ENCODE measurements at regions not wholly inside any gene's neighbourhood (a gene's known extent, or its start where the extent isn't known, plus 50 kb on each side); places are given as distances from the start of the nearest gene placed in this dataset.

DNA sequence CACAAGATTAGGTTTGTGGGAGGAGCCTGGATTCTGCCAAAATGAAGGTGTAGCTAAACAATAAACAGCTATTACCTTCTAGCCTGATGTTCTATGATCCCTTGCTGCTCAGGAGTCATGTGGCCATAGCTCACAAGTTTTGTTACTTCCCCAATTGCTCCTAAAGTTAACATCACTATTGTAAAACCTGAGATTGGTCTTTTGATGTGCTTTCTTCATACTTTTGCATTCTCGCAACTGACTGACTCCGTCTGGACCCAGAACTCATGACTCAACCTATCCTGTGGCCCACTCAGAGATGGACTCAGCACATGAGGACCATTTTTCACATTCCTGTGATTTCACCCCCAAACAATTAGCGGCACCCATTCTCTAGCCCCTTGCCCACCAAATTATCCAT lies 69.1 kb downstream of the PTGS2 start (continued):
- no peak for TF ChIP-seq CTCF (IDR thresholded peaks at IDR 0.05 in 2 of 3, conservative IDR thresholded peaks at IDR 0.05 in 1 of 3; ENCODE audit: control insufficient read depth in 2 of 3, extremely low read depth in 1 of 3, insufficient read depth in 1 of 3, low read depth in 3 of 3, low read length in 3 of 3)

DNA sequence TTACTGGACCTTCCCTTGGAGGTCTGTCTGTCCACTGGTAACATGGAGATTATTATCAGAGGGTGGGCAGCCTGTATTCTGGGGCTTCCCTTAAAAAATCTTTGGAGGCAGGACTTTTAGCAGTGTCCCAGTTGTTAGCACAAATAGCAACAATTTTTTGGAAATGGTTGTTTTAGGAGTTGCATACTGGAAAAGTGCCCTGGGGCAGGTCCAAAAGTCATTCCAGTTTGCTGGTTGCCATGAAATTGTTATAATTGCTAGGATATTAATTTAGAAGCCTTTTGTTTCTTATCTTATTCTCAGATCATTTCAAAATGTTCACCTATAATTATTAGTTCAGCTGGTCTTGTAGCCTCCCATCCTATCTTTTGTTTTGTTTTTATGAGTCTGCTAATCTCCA lies 71.0 kb downstream of the PTGS2 start:
- H3K27me3 ChIP-seq (replicated peaks in 1 of 2; ENCODE audit: control insufficient read depth in 2 of 2, insufficient read depth in 2 of 2, low read length in 1 of 2): no peaks in the 10 kb centered on the region; a peak in 1 of 4 replicates
- H4K20me1 ChIP-seq (ENCODE audit: control insufficient read depth, insufficient read depth): no peaks in the 10 kb centered on the region
- no peaks in the 10 kb centered on the region for H3K9me3 ChIP-seq (replicated peaks; ENCODE audit: control insufficient read depth, insufficient read depth, low read length)
- no peak overlapping the region for H3K4me2 ChIP-seq (ENCODE audit: control insufficient read depth, insufficient read depth)
- ChIA-PET CTCF (interaction anchor here (0.9 to 1.1 kb wide), 2 partner anchors 9 to 308 kb away, joined by 3 read pairs; no protein-coding TSS in a partner anchor), SMC1A (ENCODE audit: uncharacterized antibody, unreplicated experiment) (interaction anchor here (0.6 to 0.7 kb wide), 2 partner anchors 10 to 164 kb away, joined by 3 read pairs; no protein-coding TSS in a partner anchor), POLR2A (no interaction called here), RAD21 (ENCODE audit: unreplicated experiment) (no interaction called here)
- no peak overlapping the region for H3K27ac ChIP-seq (ENCODE audit: control insufficient read depth, insufficient read depth)
- H3K79me2 ChIP-seq (ENCODE audit: control insufficient read depth, insufficient read depth, low read length): no peaks in the 10 kb centered on the region
- H3K4me1 ChIP-seq (ENCODE audit: control insufficient read depth, insufficient read depth, low read length): peaks cover under 1% of the 10 kb centered on the region; the same call in 1 of the 2 replicates
- FAIRE-seq (no peak), ATAC-seq (no peak), DNase-seq (ENCODE audit: low read depth, low spot score) (no peak)
- H2AFZ ChIP-seq (ENCODE audit: control insufficient read depth, low read depth, low read length): no peak overlapping the region
- H3K36me3 ChIP-seq (ENCODE audit: control insufficient read depth in 2 of 2, insufficient read depth in 2 of 2, low read length in 1 of 2): no peaks in the 10 kb centered on the region
- intact Hi-C loops (cut with micrococcal nuclease; ENCODE audit: unreplicated experiment): loop anchor here (5.0 to 10.0 kb wide), 2 partner anchors 204 to 303 kb away; no protein-coding TSS in a partner anchor
- H3K4me3 ChIP-seq: no peak overlapping the region
- no TSS peak for BruUV-seq (replicated peaks)
- no peak overlapping the region for H3K9ac ChIP-seq (ENCODE audit: control insufficient read depth, insufficient read depth, low read length)
- no peak for TF ChIP-seq SREBF2 (IDR thresholded peaks at IDR 0.05; ENCODE audit: low read length)
- no peak for TF ChIP-seq HDAC6 (IDR thresholded peaks at IDR 0.05; ENCODE audit: unreplicated experiment)
- no peak for TF ChIP-seq SUZ12 (IDR thresholded peaks at IDR 0.05; ENCODE audit: unreplicated experiment)
- no peak for TF ChIP-seq RAD51 (IDR thresholded peaks at IDR 0.05)
- no peak for TF ChIP-seq POLR2A (IDR thresholded peaks at IDR 0.05; ENCODE audit: low read depth, low read length)
- TF ChIP-seq, protein P1, sequence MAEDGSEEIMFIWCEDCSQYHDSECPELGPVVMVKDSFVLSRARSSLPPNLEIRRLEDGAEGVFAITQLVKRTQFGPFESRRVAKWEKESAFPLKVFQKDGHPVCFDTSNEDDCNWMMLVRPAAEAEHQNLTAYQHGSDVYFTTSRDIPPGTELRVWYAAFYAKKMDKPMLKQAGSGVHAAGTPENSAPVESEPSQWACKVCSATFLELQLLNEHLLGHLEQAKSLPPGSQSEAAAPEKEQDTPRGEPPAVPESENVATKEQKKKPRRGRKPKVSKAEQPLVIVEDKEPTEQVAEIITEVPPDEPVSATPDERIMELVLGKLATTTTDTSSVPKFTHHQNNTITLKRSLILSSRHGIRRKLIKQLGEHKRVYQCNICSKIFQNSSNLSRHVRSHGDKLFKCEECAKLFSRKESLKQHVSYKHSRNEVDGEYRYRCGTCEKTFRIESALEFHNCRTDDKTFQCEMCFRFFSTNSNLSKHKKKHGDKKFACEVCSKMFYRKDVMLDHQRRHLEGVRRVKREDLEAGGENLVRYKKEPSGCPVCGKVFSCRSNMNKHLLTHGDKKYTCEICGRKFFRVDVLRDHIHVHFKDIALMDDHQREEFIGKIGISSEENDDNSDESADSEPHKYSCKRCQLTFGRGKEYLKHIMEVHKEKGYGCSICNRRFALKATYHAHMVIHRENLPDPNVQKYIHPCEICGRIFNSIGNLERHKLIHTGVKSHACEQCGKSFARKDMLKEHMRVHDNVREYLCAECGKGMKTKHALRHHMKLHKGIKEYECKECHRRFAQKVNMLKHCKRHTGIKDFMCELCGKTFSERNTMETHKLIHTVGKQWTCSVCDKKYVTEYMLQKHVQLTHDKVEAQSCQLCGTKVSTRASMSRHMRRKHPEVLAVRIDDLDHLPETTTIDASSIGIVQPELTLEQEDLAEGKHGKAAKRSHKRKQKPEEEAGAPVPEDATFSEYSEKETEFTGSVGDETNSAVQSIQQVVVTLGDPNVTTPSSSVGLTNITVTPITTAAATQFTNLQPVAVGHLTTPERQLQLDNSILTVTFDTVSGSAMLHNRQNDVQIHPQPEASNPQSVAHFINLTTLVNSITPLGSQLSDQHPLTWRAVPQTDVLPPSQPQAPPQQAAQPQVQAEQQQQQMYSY (CRISPR knock-in tag; IDR thresholded peaks at IDR 0.05): no peak
- no peak for TF ChIP-seq IKZF1 (conservative IDR thresholded peaks at IDR 0.05)
- TF ChIP-seq, protein P2, sequence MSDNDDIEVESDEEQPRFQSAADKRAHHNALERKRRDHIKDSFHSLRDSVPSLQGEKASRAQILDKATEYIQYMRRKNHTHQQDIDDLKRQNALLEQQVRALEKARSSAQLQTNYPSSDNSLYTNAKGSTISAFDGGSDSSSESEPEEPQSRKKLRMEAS (IDR thresholded peaks at IDR 0.05; ENCODE audit: low read depth, low read length): no peak
- no peak for TF ChIP-seq EED (IDR thresholded peaks at IDR 0.05; ENCODE audit: low read depth)
- no peak for TF ChIP-seq CTCF (IDR thresholded peaks at IDR 0.05 in 2 of 3, conservative IDR thresholded peaks at IDR 0.05 in 1 of 3; ENCODE audit: control insufficient read depth in 2 of 3, extremely low read depth in 1 of 3, insufficient read depth in 1 of 3, low read depth in 3 of 3, low read length in 3 of 3)
- TF ChIP-seq BCL11A (IDR thresholded peaks at IDR 0.05; ENCODE audit: low read depth, low read length): no peak
- no peak for TF ChIP-seq ZNF274 (IDR thresholded peaks at IDR 0.05; ENCODE audit: insufficient read depth, insufficient read length)
- in situ Hi-C loops (cut with MboI): loop anchor here (5.0 kb wide), 1 partner anchor 378 kb away; no protein-coding TSS in a partner anchor
